Activated naive CD4-positive, alpha-beta T cell treated with Interleukin-2 at 50 U/mL for 16 hours (primary cell): ENCODE measurements at regions not wholly inside any gene's neighbourhood (a gene's known extent, or its start where the extent isn't known, plus 50 kb on each side); places are given as distances from the start of the nearest gene placed in this dataset.
A peak's percentile ranks its signal among the peaks of the same experiment; 100 is the strongest.
"Not testable (repeated sequence)": the region's sequence is repeated elsewhere in the genome, so short reads cannot be mapped to it uniquely, and the experiment has no call there.

ENCODE experiments used
- DNase-seq: peaks from one replicate; pipeline ENCODE4 v3.0.0-alpha.2; 2020

- not testable (repeated sequence) for DNase-seq
Observed at GRCh38 chr7:128561116-128561722, 84.7 kb downstream of the METTL2B start.

GRCh38 chr7:128562795-128563194 lies 86.2 kb downstream of the METTL2B start:
- DNase-seq, result not testable (repeated sequence)

DNA sequence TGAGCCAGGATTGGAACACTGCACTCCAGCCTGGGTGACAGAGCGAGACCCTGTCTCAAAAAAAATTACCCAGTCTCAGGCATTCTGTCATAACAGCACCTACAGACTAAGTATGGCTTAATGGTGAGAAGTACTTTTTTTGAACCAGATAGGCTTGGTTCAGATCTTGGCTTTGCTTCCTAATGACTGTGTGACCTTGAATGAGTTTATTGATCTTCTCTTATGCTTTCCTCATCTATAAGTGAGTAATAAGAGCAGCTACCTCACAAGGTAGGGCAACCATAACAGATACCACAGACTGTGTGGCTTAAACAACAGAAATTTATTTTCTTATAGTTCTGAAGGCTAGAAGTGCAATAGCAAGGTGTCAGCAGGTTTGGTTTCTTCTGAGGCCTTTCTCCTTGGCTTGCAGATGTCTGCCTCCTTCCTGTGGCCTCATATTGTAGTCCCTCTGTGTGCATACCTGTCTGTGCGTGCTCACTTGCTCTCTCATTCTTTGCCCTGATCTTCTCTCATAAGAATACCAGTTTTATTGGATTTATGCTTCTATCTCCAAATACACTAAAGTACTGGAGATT lies 87.7 kb downstream of the METTL2B start:
- not testable (repeated sequence) for DNase-seq

DNA sequence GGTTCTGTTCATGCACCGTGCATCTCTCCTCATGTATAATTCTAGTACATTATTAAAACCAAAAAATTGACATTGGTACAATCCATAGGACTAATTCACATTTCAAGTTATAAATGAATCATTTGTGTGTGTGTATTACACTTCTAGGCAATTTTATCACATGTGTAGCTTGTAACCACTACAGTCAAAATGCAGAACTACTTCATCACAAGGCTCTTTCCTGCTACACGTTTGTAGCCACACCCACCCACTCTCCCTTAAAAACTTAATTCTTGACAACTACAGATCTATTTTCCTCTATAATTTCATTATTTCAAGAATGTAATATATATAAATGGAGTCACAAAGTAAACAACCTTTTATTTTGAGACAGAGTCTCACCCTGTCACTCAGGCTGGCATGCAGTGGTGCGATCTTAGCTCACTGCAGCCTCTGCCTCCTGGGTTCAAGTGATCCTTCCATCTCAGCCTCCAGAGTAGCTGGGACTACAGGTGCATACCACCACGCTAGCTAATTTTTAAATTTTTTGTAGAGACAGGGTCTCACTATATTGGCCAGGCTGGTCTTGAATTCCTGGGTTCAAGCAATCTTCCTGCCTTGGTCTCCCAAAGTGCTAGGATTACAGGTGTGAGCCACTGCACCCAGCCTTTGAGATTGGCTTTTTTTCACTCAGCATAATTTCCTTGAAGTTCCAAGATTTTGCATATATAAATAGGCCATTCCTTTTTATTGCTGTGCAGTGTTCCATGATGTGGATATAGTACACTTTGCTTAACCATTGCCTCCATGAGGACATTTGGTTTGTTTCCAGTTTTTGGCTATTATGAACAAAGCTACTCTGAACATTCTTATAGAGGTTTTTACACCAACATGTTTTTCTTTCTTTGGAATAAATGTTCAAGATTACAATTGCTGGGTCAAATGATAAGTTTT lies 88.7 kb downstream of the METTL2B start:
- DNase-seq, result not testable (repeated sequence)

- DNase-seq, result not testable (repeated sequence)
Observed at GRCh38 chr7:128575277-128575676, 96.8 kb upstream of the GARIN1A start.

DNA sequence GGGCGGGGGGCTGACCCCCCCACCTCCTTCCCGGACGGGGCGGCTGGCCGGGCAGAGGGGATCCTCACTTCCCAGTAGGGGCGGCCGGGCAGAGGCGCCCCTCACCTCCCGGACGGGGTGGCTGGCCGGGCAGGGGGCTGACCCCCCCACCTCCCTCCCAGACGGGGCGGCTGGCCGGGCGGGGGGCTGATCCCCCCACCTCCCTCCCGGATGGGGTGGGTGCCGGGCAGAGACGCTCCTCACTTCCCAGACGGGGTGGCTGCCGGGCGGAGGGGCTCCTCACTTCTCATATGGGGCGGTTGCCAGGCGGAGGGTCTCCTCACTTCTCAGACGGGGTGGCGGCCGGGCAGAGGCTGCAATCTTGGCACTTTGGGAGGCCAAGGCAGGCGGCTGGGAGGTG lies 95.1 kb upstream of the GARIN1A start:
- DNase-seq, result not testable (repeated sequence)

DNA sequence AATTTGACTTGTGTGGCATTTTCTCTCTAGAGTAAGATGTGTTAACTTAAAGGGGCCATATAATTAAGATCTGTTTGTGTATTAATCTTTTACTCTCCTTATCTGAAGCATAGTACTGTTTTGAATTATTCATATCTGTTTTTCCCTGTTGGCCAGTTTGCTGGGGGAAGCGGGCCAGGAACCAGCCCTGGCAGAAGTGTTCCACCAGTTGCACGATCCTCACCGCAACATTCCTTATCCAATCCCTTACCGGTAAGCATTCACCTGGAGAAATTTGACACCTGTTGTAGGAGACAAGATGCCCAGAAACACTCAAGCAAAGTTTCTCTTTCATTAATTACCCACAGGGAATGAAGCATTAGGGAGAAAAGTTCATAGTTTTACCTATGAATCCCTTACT lies 92.2 kb upstream of the GARIN1A start:
- DNase-seq, result not testable (repeated sequence)

- not testable (repeated sequence) for DNase-seq
Observed at GRCh38 chr7:128581100-128581499, 91.0 kb upstream of the GARIN1A start.

GRCh38 chr7:128581825-128582561 lies 90.1 kb upstream of the GARIN1A start:
- DNase-seq, result not testable (repeated sequence)

- not testable (repeated sequence) for DNase-seq
Observed at GRCh38 chr7:128586715-128587114, 85.4 kb upstream of the GARIN1A start.

GRCh38 chr7:128591705-128592104 lies 80.4 kb upstream of the GARIN1A start:
- no peak for DNase-seq

GRCh38 chr7:128592209-128592608 lies 79.9 kb upstream of the GARIN1A start:
- not testable (repeated sequence) for DNase-seq

GRCh38 chr7:128594061-128594460 lies 78.0 kb upstream of the GARIN1A start:
- not testable (repeated sequence) for DNase-seq

GRCh38 chr7:128596336-128597128 lies 75.6 kb upstream of the GARIN1A start:
- DNase-seq, result not testable (repeated sequence)

DNA sequence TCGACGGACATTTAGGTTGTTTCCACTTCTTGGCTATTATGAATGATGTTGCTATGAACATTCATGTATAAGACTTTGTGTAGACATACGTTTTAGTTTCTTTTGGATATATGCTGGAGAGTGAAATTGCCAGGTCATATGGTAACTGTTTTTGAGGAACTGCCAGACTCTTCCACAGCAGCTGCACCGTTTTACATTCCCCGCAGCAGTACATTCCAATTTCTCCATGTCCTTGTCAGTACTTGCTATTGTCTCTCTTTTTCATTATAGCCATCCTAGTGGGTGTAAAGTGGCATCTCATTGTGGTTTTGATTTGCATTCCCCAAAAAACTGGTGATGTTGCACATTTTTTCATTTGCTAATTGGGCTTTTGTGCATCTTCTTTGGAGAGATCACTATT lies 73.1 kb upstream of the GARIN1A start:
- not testable (repeated sequence) for DNase-seq

GRCh38 chr7:128608678-128609421 lies 63.2 kb upstream of the GARIN1A start:
- peak; percentile 21 for DNase-seq

- not testable (repeated sequence) for DNase-seq
Observed at GRCh38 chr7:128613366-128613765, 58.7 kb upstream of the GARIN1A start.

DNA sequence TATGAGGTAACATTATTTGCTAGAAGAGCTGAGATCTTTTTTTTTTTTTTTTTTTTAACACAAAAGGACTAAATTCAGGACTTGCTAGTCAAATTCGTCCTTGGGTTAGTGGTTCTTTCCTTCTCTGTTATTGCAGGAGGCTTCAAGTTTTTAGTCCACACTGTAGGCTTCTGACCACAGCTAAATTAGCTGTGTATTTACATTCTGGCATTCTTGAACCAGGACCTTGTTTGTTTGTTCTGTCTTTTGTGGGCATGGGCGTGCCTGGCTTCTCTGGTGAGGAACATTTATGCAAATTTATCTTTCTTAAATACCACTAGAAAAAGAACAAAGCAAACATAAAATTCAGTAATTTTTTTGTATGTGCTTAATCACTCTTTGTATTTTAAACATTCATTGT lies 57.3 kb upstream of the GARIN1A start:
- DNase-seq, result not testable (repeated sequence)

DNA sequence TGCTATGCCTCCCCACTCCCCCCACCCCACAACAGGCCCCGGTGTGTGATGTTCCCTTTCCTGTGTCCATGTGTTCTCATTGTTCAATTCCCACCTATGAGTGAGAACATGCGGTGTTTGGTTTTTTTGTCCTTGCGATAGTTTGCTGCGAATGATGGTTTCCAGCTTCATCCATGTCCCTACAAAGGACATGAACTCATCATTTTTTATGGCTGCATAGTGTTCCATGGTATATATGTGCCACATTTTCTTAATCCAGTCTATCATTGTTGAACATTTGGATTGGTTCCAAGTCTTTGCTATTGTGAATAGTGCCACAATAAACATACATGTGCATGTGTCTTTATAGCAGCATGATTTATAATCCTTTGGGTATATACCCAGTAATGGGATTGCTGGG lies 55.3 kb upstream of the GARIN1A start:
- DNase-seq, result not testable (repeated sequence)
